Spinal cord (tissue), 9 donors: ENCODE measurements at regions not wholly inside any gene's neighbourhood (a gene's known extent, or its start where the extent isn't known, plus 50 kb on each side); places are given as distances from the start of the nearest gene placed in this dataset.
A peak's percentile ranks its signal among the peaks of the same experiment; 100 is the strongest.

Source experiments
- DNase-seq, 6 donors: peaks; one replicate each; pipeline versions ENCODE4 v3.0.0 to v3.0.0-alpha.2; 2013 to 2015; ENCODE audit warnings: low spot score in 6 of 6, low read depth in 4 of 6
- H3K27ac ChIP-seq: one replicate; pipeline ENCODE4 v1.5.1; 2013; ENCODE audit warnings: low read depth, low read length, control low read depth
- H3K27me3 ChIP-seq: one replicate; pipeline ENCODE4 v1.6.1; 2013; ENCODE audit warnings: low read length; ENCODE audit not compliant: control insufficient read depth, insufficient read depth
- H3K36me3 ChIP-seq: one replicate; pipeline ENCODE4 v1.6.1; 2013; ENCODE audit warnings: low read length; ENCODE audit not compliant: control insufficient read depth, insufficient read depth
- H3K4me1 ChIP-seq: one replicate; pipeline ENCODE4 v1.6.1; 2013; ENCODE audit warnings: low read length; ENCODE audit not compliant: control insufficient read depth, insufficient read depth
- H3K4me3 ChIP-seq: one replicate; pipeline ENCODE4 v1.5.1; 2013; ENCODE audit warnings: low read depth, low read length, control low read depth
- H3K9me3 ChIP-seq: one replicate; pipeline ENCODE4 v1.6.1; 2013; ENCODE audit warnings: low read length; ENCODE audit not compliant: control insufficient read depth, insufficient read depth
- WGBS: methylation state at CpG from one replicate; pipeline ENCODE4 v1.1.5; 2013; ENCODE audit warnings: missing lambda C conversion rate; ENCODE audit not compliant: insufficient coverage; 5-methylcytosine and 5-hydroxymethylcytosine counted together
- donor health status: healthy.

DNA sequence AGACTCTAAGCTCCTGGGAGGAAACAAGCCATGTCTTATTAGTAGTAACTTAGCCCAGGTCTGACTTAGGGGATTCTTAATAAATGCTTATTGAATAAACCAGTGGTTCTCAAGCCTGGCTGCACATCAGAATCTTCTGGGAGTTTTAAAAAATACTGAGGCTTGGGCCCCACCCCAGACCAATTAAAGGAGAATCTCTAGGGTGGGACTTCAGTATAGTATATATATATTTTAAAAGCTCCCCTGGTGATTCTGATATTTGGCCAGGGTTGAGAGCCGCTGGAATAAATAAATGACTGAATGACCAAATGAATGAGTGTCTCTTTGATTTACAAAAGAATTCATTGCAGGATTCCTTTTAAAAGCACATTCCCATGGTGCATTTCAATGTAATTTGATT, 151.5 kb upstream of the GSC start:
- H3K27ac ChIP-seq = no peak overlapping the region
- H3K36me3 ChIP-seq = no peaks in the 10 kb centered on the region
- no CpG with 5 or more reads among the region's 1 CpG for WGBS
- DNase-seq = no peak
- H3K9me3 ChIP-seq = no peaks in the 10 kb centered on the region
- H3K27me3 ChIP-seq = no peaks in the 10 kb centered on the region
- no peak overlapping the region for H3K4me3 ChIP-seq
- H3K4me1 ChIP-seq = no peaks in the 10 kb centered on the region

DNA sequence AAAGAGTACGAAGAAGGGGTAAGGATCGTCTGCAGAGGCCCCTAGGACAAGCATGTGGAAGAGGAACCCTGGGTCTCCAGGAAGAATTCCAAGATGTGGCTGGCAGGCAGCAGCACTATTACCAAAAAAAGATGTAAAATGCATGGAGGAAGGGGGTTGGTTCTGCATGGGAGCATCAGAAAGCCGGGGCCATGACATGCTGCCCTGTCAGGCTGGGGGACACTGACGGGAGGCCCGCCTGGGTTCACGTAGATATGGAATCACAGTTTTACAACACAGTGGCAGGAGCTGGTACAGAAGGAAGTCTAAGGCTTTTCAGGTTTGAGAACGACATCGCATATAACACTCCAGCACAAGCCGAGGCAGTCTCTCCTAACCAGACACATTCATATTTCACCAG, 150.0 kb upstream of the GSC start:
- no peaks in the 10 kb centered on the region for H3K27me3 ChIP-seq
- no peaks in the 10 kb centered on the region for H3K4me1 ChIP-seq
- no peaks in the 10 kb centered on the region for H3K9me3 ChIP-seq
- H3K27ac ChIP-seq = no peak overlapping the region
- 85% methylated on average over 5 of the region's 9 CpGs for WGBS
- no peak for DNase-seq
- H3K4me3 ChIP-seq = no peak overlapping the region
- H3K36me3 ChIP-seq = no peaks in the 10 kb centered on the region

DNA sequence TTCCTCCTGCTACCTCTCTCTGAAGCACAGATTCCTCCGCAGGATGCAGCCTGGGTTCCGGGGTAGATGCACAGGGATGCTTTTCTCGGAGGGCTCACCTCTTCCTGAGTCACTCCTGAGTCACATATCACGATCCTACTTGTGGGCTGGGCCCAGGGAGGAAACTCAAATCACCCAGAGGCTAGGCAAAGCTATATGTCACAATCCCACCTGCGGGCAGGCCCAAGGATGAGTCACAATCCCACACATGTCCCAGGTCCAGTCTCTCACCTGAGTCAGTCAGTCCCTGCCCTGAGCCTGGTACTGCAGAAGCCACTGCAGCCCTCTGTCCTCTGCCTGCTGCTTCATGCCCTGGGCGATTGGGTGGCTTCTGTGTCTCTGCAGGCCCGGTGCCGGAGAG, 149.0 kb upstream of the GSC start:
- Histone ChIP-seq H3K36me3 (no peaks in the 10 kb centered on the region), H3K4me3 (no peak overlapping the region), H3K4me1 (no peaks in the 10 kb centered on the region), H3K27me3 (no peaks in the 10 kb centered on the region), H3K9me3 (no peaks in the 10 kb centered on the region), H3K27ac (no peak overlapping the region)
- DNase-seq = no peak
- WGBS = 92% methylated on average over 8 of the region's 8 CpGs

DNA sequence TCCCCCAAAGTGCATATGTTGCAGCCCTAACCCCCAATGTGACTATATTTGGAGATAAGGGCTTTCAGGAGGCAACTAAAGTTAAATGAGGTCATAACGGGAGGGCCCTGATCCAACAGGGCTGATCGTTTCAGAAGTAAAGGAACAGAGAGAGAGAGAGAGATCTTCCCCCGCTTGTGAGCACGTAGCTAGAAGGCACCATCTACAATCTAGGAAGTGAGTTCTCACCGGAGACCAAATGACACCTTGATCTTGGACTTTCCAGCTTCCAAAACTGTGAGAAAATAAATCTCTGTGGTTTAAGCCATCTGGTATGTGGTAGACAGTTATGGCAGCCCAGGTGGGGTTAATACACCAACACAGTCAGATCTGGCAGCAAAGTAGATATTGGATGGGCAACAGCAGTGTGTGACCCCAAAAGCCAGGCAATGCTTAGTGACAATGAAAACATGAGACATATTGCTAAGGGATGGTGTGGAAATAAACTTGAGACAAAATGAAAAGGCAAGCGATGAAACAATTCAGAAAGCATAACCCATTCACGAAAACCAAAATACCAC, 147.2 kb upstream of the GSC start:
- H3K27ac ChIP-seq = no peak overlapping the region
- 93% methylated on average over 5 of the region's 7 CpGs for WGBS
- H3K9me3 ChIP-seq = no peaks in the 10 kb centered on the region
- DNase-seq = no peak
- no peak overlapping the region for H3K4me3 ChIP-seq
- H3K27me3 ChIP-seq = no peaks in the 10 kb centered on the region
- H3K36me3 ChIP-seq = no peaks in the 10 kb centered on the region
- no peaks in the 10 kb centered on the region for H3K4me1 ChIP-seq

DNA sequence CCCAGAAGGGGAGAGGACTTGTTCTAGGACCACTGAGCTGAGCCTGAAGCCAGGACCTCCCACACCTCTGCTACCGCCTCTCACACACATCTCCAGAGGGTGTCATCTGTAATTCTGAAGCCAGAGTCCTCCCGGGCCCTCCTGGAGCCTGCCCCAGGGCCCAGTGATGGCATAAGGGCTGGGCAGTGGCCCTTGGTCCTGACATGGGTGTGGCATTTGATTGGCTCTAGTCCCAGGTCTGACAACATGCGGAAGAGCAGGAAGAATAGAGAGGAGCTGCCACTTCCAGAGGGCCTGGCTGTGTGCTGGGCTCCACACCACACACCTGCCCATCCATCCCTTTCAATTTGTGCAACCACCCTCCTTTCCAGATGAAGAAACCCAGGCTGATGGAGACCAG, 144.3 kb upstream of the GSC start:
- Histone ChIP-seq H3K4me1 (no peaks in the 10 kb centered on the region), H3K27me3 (no peaks in the 10 kb centered on the region), H3K4me3 (no peak overlapping the region), H3K36me3 (no peaks in the 10 kb centered on the region), H3K27ac (no peak overlapping the region), H3K9me3 (peaks cover 3% of the 10 kb centered on the region)
- DNase-seq = no peak
- WGBS = 92% methylated on average over 3 of the region's 3 CpGs

DNA sequence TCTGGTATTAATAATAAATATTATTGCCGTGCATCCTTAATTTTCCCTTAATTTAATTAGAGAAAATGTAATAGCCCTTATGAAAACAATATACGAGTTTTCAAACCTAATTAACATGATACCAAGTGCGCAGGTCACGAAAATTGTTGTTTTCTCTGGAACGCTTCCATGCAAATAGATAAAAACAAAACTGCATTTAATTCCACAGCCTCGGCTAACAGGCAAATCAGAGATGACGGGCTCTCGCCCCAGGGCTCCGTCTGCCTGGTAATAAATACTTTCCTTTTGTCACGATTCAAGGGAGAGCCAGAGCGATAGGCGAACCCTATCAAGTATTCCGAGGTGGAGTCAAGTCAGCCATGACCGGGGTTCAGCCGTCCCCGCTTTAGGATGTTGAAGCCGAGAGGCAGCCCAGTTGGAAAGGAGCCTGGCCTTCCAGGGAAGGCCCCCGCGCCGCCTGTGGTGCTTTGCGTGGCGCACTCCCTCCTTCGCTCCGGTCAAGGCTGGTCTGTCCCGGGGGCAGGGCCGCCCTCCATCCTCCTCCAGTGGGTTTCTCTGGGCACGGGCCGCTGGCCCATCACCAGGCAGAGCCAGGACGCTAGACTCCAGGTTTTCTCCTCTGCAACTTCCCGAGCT, 137.8 kb upstream of the GSC start:
- 60% methylated on average over 29 of the region's 30 CpGs for WGBS
- H3K9me3 ChIP-seq = peaks cover 3% of the 10 kb centered on the region
- no peak overlapping the region for H3K4me3 ChIP-seq
- H3K36me3 ChIP-seq = no peaks in the 10 kb centered on the region
- no peak overlapping the region for H3K27ac ChIP-seq
- DNase-seq = peak in 2 of 6 donors; percentile 7 to 53
- H3K27me3 ChIP-seq = no peaks in the 10 kb centered on the region
- H3K4me1 ChIP-seq = peaks cover 6% of the 10 kb centered on the region

DNA sequence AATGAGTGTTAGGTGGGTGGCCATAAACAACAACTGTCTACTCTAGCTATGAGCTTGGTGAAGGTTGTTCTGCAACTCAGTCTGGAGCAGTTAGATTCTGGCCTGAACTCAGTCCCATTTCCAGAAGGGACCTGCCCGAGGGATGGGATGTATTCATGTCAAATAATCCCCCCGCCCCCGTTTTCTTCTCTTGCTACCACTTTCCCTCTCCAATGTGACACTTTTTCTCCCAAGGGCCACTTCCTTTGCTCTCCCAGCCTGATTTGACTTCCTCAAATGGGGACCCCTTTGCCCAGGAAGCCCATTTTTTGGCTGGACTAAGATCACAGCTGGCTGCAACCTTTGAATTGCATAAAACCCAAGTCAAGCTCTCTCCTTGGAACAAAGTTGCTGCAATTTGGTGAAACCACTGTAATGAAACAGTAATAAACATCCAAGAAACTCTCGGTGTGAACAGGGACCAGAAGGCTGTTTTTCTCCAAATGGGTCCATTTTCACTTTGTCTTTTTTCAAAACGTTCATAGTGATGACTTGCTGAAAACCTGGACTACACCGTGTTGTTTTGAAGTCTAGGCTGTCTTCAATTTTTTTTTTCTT, 137.2 kb upstream of the GSC start:
- Histone ChIP-seq H3K4me1 (peaks cover 6% of the 10 kb centered on the region), H3K27me3 (no peaks in the 10 kb centered on the region), H3K36me3 (no peaks in the 10 kb centered on the region), H3K27ac (no peak overlapping the region), H3K4me3 (no peak overlapping the region), H3K9me3 (peaks cover 3% of the 10 kb centered on the region)
- no peak for DNase-seq
- WGBS = 96% methylated on average over 3 of the region's 6 CpGs

DNA sequence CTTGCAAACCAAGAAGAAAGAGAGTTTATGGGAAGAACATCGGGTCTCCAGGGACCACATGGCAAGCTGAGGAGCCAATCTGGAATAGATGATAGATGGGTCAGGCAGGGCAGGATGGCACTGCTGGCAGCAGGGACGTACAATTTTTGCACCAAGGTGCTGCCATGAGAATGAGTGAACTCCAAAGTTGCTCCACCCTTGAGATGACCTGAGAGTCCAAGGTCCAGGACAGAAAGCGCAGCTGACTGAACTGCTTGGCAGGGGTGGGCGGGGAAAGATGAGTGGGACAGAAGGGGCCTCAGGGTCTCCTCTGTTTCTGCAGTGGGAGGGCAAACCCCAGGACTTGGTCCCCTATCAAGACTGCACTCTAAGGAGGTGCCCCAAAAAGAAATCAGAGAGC, 136.7 kb upstream of the GSC start:
- no peak for DNase-seq
- 93% methylated on average over 4 of the region's 4 CpGs for WGBS
- Histone ChIP-seq H3K4me3 (no peak overlapping the region), H3K36me3 (no peaks in the 10 kb centered on the region), H3K9me3 (peaks cover 3% of the 10 kb centered on the region), H3K4me1 (peaks cover 6% of the 10 kb centered on the region), H3K27me3 (no peaks in the 10 kb centered on the region), H3K27ac (no peak overlapping the region)

DNA sequence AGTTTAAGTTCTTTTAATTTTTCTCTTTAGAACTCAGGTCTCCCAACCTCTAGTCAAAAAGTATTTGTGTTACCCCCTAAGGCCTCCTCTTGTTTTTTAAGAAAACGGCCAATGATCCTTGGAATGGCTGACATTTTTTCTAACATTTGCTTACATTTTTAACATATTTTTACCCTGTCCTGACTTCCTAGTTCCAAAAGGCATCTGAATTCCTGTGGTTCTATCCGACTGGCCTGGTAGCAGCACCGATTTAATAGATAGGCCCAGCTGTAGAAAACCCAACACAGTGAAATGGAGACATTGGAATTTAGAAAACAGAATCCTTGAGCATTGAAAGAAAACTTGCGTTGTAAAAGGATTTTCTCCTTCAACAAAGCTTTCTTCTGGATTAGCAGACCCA, 134.7 kb upstream of the GSC start:
- 79% methylated on average over 3 of the region's 4 CpGs for WGBS
- Histone ChIP-seq H3K27ac (no peak overlapping the region), H3K4me3 (no peak overlapping the region), H3K27me3 (no peaks in the 10 kb centered on the region), H3K4me1 (peaks cover 6% of the 10 kb centered on the region), H3K9me3 (no peaks in the 10 kb centered on the region), H3K36me3 (no peaks in the 10 kb centered on the region)
- no peak for DNase-seq

DNA sequence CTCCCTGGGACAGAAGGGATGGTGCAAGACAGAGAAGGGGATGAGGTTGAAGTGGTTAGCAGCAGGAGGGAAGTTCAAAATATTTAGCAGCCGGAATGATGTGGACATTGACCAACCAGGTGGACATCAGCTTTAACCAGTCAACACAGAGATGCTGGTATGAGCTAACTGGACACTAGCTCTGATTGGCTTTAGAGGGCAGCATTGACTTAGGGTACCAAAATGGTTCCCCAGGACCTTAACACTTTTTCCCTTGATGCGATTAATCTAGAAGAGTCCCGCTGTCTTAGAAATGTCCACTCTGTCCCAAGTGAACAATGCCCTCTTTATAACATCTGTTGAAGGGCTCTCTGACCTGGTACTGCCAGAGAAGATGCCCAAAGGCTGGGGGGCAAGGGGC, 134.0 kb upstream of the GSC start:
- H3K4me1 ChIP-seq = peaks cover 6% of the 10 kb centered on the region
- no peaks in the 10 kb centered on the region for H3K36me3 ChIP-seq
- no peaks in the 10 kb centered on the region for H3K27me3 ChIP-seq
- no peak overlapping the region for H3K27ac ChIP-seq
- DNase-seq = no peak
- WGBS = 86% methylated on average over 2 of the region's 3 CpGs
- no peak overlapping the region for H3K4me3 ChIP-seq
- no peaks in the 10 kb centered on the region for H3K9me3 ChIP-seq
